ENCODE measurements at regions not wholly inside any gene's neighbourhood (a gene's known extent, or its start where the extent isn't known, plus 50 kb on each side); places are given as distances from the start of the nearest gene placed in this dataset.

GRCh38 chr20:51265361-51265760 lies 242.5 kb upstream of the KCNG1 start:
- DNase-seq: no peak

GRCh38 chr20:51262240-51262639 lies 239.3 kb upstream of the KCNG1 start:
- DNase-seq: no peak

- DNase-seq: no peak
Measured at GRCh38 chr20:51259455-51259854, 236.5 kb upstream of the KCNG1 start.

GRCh38 chr20:51258582-51259165 lies 235.8 kb upstream of the KCNG1 start:
- DNase-seq: no peak

GRCh38 chr20:51255417-51255816 lies 232.5 kb upstream of the KCNG1 start:
- no peak for DNase-seq

GRCh38 chr20:51253280-51253679 lies 230.4 kb upstream of the KCNG1 start:
- DNase-seq: no peak

- no peak for DNase-seq
Measured at GRCh38 chr20:51249781-51250180, 226.9 kb upstream of the KCNG1 start.

GRCh38 chr20:51249215-51249614 lies 226.3 kb upstream of the KCNG1 start:
- DNase-seq: no peak

- no peak for DNase-seq
Measured at GRCh38 chr20:51244466-51244865, 221.6 kb upstream of the KCNG1 start.

GRCh38 chr20:51238675-51239305 lies 215.9 kb upstream of the KCNG1 start:
- DNase-seq: no peak

- DNase-seq: no peak
Measured at GRCh38 chr20:51237791-51238190, 214.9 kb upstream of the KCNG1 start.

GRCh38 chr20:51237278-51237677 lies 214.4 kb upstream of the KCNG1 start:
- no peak for DNase-seq

- DNase-seq: no peak
Measured at GRCh38 chr20:51236421-51236820, 213.5 kb upstream of the KCNG1 start.

GRCh38 chr20:51233345-51233744 lies 210.4 kb upstream of the KCNG1 start:
- no peak for DNase-seq

GRCh38 chr20:51230727-51231126 lies 207.8 kb upstream of the KCNG1 start:
- DNase-seq: no peak

- DNase-seq: no peak
Measured at GRCh38 chr20:51228763-51229162, 205.9 kb upstream of the KCNG1 start.

GRCh38 chr20:51227744-51228143 lies 204.8 kb upstream of the KCNG1 start:
- no peak for DNase-seq

- no peak for DNase-seq
Measured at GRCh38 chr20:51223183-51223720, 200.3 kb upstream of the KCNG1 start.

GRCh38 chr20:51221791-51222408 lies 199.0 kb upstream of the KCNG1 start:
- DNase-seq: no peak

- no peak for DNase-seq
Measured at GRCh38 chr20:51221103-51221502, 198.2 kb upstream of the KCNG1 start.

GRCh38 chr20:51220293-51220706 lies 197.4 kb upstream of the KCNG1 start:
- DNase-seq: peak; percentile 66 to 74

- no peak for DNase-seq
Measured at GRCh38 chr20:51219544-51219943, 196.6 kb upstream of the KCNG1 start.

- DNase-seq: no peak
Measured at GRCh38 chr20:51218603-51219002, 195.7 kb upstream of the KCNG1 start.

GRCh38 chr20:51217347-51218045 lies 194.6 kb upstream of the KCNG1 start:
- DNase-seq: no peak

Data from stimulated activated CD4-positive, alpha-beta T cell treated with anti-CD3 and anti-CD28 coated beads, Interleukin-2, amount 100 ng/mL, for 48 hours (primary cell).